ENCODE measurements at regions not wholly inside any gene's neighbourhood (a gene's known extent, or its start where the extent isn't known, plus 50 kb on each side); places are given as distances from the start of the nearest gene placed in this dataset.

- TF ChIP-seq EP300 (IDR thresholded peaks at IDR 0.05; ENCODE audit: borderline replicate concordance in 1 of 2, low read depth in 1 of 2, low read length in 1 of 2) = no peak
- no peak for TF ChIP-seq JUND (IDR thresholded peaks at IDR 0.05)
- TF ChIP-seq RAD21 (IDR thresholded peaks at IDR 0.05; ENCODE audit: low read length) = no peak
- no peak for TF ChIP-seq FOXM1 (IDR thresholded peaks at IDR 0.05; ENCODE audit: low read depth)
- TF ChIP-seq NFIC (IDR thresholded peaks at IDR 0.05; ENCODE audit: borderline replicate concordance) = no peak
- TF ChIP-seq RXRA (IDR thresholded peaks at IDR 0.05; ENCODE audit: borderline replicate concordance, low read depth) = no peak
- TF ChIP-seq USF2 (IDR thresholded peaks at IDR 0.05; ENCODE audit: borderline replicate concordance, low read depth, low read length) = no peak
- TF ChIP-seq TCF12 (IDR thresholded peaks at IDR 0.05) = no peak
- TF ChIP-seq EZH2phosphoT487 (IDR thresholded peaks at IDR 0.05; ENCODE audit: borderline replicate concordance, low read depth) = no peak
- no peak for TF ChIP-seq GABPA (IDR thresholded peaks at IDR 0.05; ENCODE audit: low read depth)
- no peak for TF ChIP-seq REST (IDR thresholded peaks at IDR 0.05; ENCODE audit: low read depth, low read length)
Observed at GRCh38 chr2:217573571-217573970, 429.2 kb downstream of the TNS1 start (continued).

GRCh38 chr2:217570394-217570793 is 432.4 kb downstream of the TNS1 start:
- ChIA-PET POLR2A (no interaction called here), CTCF (no interaction called here)
- H3K4me3 ChIP-seq (ENCODE audit: low read depth in 2 of 2, low read length in 1 of 2) = no peak overlapping the region
- no peak overlapping the region for H3K27ac ChIP-seq (ENCODE audit: low read depth in 2 of 2, low read length in 1 of 2)
- no peaks in the 10 kb centered on the region for H3K36me3 ChIP-seq (replicated peaks in 1 of 2; ENCODE audit: control insufficient read depth in 1 of 2, insufficient read depth in 2 of 2, low read length in 1 of 2)
- no peak for DNase-seq
- H3F3A ChIP-seq (replicated peaks; ENCODE audit: insufficient read depth) = no peaks in the 10 kb centered on the region
- no peaks in the 10 kb centered on the region for H3K27me3 ChIP-seq (ENCODE audit: insufficient read depth)
- no peaks in the 10 kb centered on the region for H3K9me2 ChIP-seq
- H3K9me3 ChIP-seq = no peaks in the 10 kb centered on the region
- WGBS (ENCODE audit: low lambda C conversion rate) = 8% methylated on average over 2 of the region's 2 CpGs
- no peaks in the 10 kb centered on the region for H4K20me1 ChIP-seq (ENCODE audit: insufficient read depth)
- TF ChIP-seq RCOR1 (IDR thresholded peaks at IDR 0.05; ENCODE audit: low read length) = no peak
- no peak for TF ChIP-seq CTCF (IDR thresholded peaks at IDR 0.05)
- no peak for TF ChIP-seq REST (IDR thresholded peaks at IDR 0.05; ENCODE audit: low read depth, low read length)
- no peak for TF ChIP-seq SMC3 (IDR thresholded peaks at IDR 0.05; ENCODE audit: low read depth, low read length)
- TF ChIP-seq USF1 (IDR thresholded peaks at IDR 0.05; ENCODE audit: borderline replicate concordance, low read depth) = no peak
- TF ChIP-seq TCF12 (IDR thresholded peaks at IDR 0.05) = no peak
- no peak for TF ChIP-seq YY1 (IDR thresholded peaks at IDR 0.05; ENCODE audit: low read depth)
- TF ChIP-seq CHD2 (IDR thresholded peaks at IDR 0.05; ENCODE audit: low read length, partially characterized antibody) = no peak
- TF ChIP-seq PBX3 (IDR thresholded peaks at IDR 0.05) = no peak
- no peak overlapping the region for H2AFZ ChIP-seq (ENCODE audit: low read depth)
- H3K4me1 ChIP-seq (ENCODE audit: control insufficient read depth in 1 of 2, insufficient read depth in 2 of 2, low read depth in 1 of 2, low read length in 1 of 2) = peaks cover 0 to 4% of the 10 kb centered on the region in 2 experiments; a peak in 1 of 4 replicates
- H3K4me2 ChIP-seq = no peak overlapping the region
- no peaks in the 10 kb centered on the region for H3K79me2 ChIP-seq (ENCODE audit: insufficient read depth)
- H3K9ac ChIP-seq = no peak overlapping the region
